A549 (cell line): ENCODE measurements at regions not wholly inside any gene's neighbourhood (a gene's known extent, or its start where the extent isn't known, plus 50 kb on each side); places are given as distances from the start of the nearest gene placed in this dataset.
A peak's percentile ranks its signal among the peaks of the same experiment; 100 is the strongest.

ENCODE experiments used
- ATAC-seq, 2 experiments: fragments of 200-7000 bp in 1 of 2; fragments of >200 bp in 1 of 2; cut with Nextera tagmentation in 1 of 2; cut with Tn5 transposase in 1 of 2; 3 replicates each; pipeline versions ENCODE4 v1.8.0 to v1.9.1; 2018 to 2020; ENCODE audit warnings: mild to moderate bottlenecking in 1 of 2, moderate library complexity in 1 of 2
- CTCF ChIA-PET: fragments of 300-600 bp; sonication (Branson Sonifier 250); formaldehyde crosslinking; extraction: SDS; loops from one replicate; lab custom pipeline; 2021; ENCODE audit warnings: antibody characterized with exemption, inconsistent platforms; lab: Yijun Ruan, JAX
- POLR2A ChIA-PET: fragments of 350-600 bp; formaldehyde crosslinking; extraction: SDS; loops from one replicate; lab custom pipeline; 2021; ENCODE audit warnings: antibody characterized with exemption, inconsistent platforms; lab: Yijun Ruan, JAX
- DNase-seq, 2 experiments: peaks; one replicate each; pipeline versions ENCODE4 v3.0.0 to v3.0.0-alpha.2; 2011 to 2016; ENCODE audit warnings: low read depth in 1 of 2, low spot score in 1 of 2
- FAIRE-seq: peaks from 2 replicates; lab custom pipeline; 2011; peaks lifted over from hg19 to GRCh38; lab: Jason Lieb, UNC
- H3K27ac ChIP-seq, 2 experiments: fragments of >200 bp; sonication (Bioruptor Twin); formaldehyde crosslinking; 3 replicates each; pipeline ENCODE4 v1.5.1; 2016 to 2017
- H3K4me1 ChIP-seq: fragments of >200 bp; sonication (Bioruptor Twin); formaldehyde crosslinking; 3 replicates; pipeline ENCODE4 v1.6.1; 2016
- H3K4me2 ChIP-seq: fragments of >200 bp; sonication (Bioruptor Twin); formaldehyde crosslinking; 3 replicates; pipeline ENCODE4 v1.6.1; 2016
- H3K4me3 ChIP-seq: fragments of >200 bp; sonication (Bioruptor Twin); formaldehyde crosslinking; 3 replicates; pipeline ENCODE4 v1.5.1; 2016
- H3K9me3 ChIP-seq: fragments of >200 bp; sonication (Bioruptor Twin); formaldehyde crosslinking; 3 replicates; pipeline ENCODE4 v1.6.1; 2016
- BCL3 ChIP-seq: fragments of >200 bp; sonication (Bioruptor Twin); formaldehyde crosslinking; IDR thresholded peaks from 3 replicates; pipeline ENCODE4 v1.6.1; 2016
- CTCF ChIP-seq: fragments of >200 bp; sonication (Bioruptor Twin); formaldehyde crosslinking; IDR thresholded peaks from 3 replicates; pipeline ENCODE4 v1.5.1; 2016
- EHMT2 ChIP-seq: fragments of 200-600 bp; sonication (generic); IDR thresholded peaks from 2 replicates; pipeline ENCODE4 v1.6.1; 2016; ENCODE audit warnings: antibody characterized with exemption, low read depth, mild to moderate bottlenecking, moderate library complexity
- ELK1 ChIP-seq: fragments of 150-350 bp; IDR thresholded peaks from 2 replicates; pipeline ENCODE4 v1.6.1; 2014; ENCODE audit warnings: low read depth, mild to moderate bottlenecking, low read length
- FOSL2 ChIP-seq, 2 experiments: fragments of 450-650 bp in 1 of 2; fragments of >200 bp in 1 of 2; sonication (Bioruptor Twin) in 1 of 2; formaldehyde crosslinking; IDR thresholded peaks; 2 replicates each; pipeline versions ENCODE4 v1.5.0 to v1.6.1; 2016 to 2020; ENCODE audit warnings: mild to moderate bottlenecking in 1 of 2, moderate library complexity in 1 of 2
- HES2 ChIP-seq: fragments of >200 bp; sonication (Bioruptor Twin); formaldehyde crosslinking; IDR thresholded peaks from 2 replicates; pipeline ENCODE4 v1.6.1; 2016
- HOXA7 ChIP-seq: fragments of 250-450 bp; sonication (Bioruptor Pico); IDR thresholded peaks from 2 replicates; pipeline ENCODE4 v1.5.0; 2020; ENCODE audit warnings: mild to moderate bottlenecking, moderate library complexity
- MAFK ChIP-seq: fragments of 450-650 bp; IDR thresholded peaks from 2 replicates; pipeline ENCODE4 v1.6.1; 2014; ENCODE audit not compliant: partially characterized antibody
- MAX ChIP-seq: IDR thresholded peaks from 2 replicates; pipeline ENCODE4 v1.6.1; 2012
- NR3C1 ChIP-seq: fragments of >200 bp; sonication (Bioruptor Twin); formaldehyde crosslinking; IDR thresholded peaks from 3 replicates; pipeline ENCODE4 v1.6.1; 2017
- TFCP2L1 ChIP-seq: fragments of 250-450 bp; sonication (Bioruptor Pico); IDR thresholded peaks from 2 replicates; pipeline ENCODE4 v1.5.0; 2021; ENCODE audit warnings: mild to moderate bottlenecking
- USF2 ChIP-seq: fragments of 450-650 bp; IDR thresholded peaks from 2 replicates; pipeline ENCODE4 v1.6.1; 2014; ENCODE audit warnings: antibody characterized with exemption
- ZC3H11A ChIP-seq: fragments of 450-650 bp; IDR thresholded peaks from 2 replicates; pipeline ENCODE4 v1.6.1; 2014; ENCODE audit warnings: antibody characterized with exemption, mild to moderate bottlenecking
- ZSCAN20 ChIP-seq: fragments of 250-450 bp; sonication (Bioruptor Pico); IDR thresholded peaks from 2 replicates; pipeline ENCODE4 v1.8.0; 2022; ENCODE audit warnings: mild to moderate bottlenecking, moderate library complexity
- WGBS: methylation state at CpG from one replicate; pipeline ENCODE4 v1.1.6; 2017; ENCODE audit errors: missing lambda C conversion rate; 5-methylcytosine and 5-hydroxymethylcytosine counted together

GRCh38 chr16:72349719-72350118, 177.8 kb upstream of the PMFBP1 start:
- FAIRE-seq, result no peak
- Histone ChIP-seq H3K4me3 (no peak overlapping the region), H3K27ac (no peak overlapping the region), H3K4me1 (no peaks in the 10 kb centered on the region), H3K4me2 (no peak overlapping the region), H3K9me3 (no peaks in the 10 kb centered on the region)
- ChIA-PET CTCF (interaction anchor here (1.2 kb wide), 1 partner anchor 12 kb away, joined by 3 read pairs; no protein-coding TSS in a partner anchor), POLR2A (no interaction called here)
- DNase-seq, result no peak
- TF ChIP-seq USF2, result no peak
- peak; percentile 67 for TF ChIP-seq MAFK
- no peak for TF ChIP-seq HOXA7
- TF ChIP-seq ZC3H11A, result no peak
- no peak for TF ChIP-seq CTCF
- no peak for TF ChIP-seq MAX
- 48% methylated on average over 3 of the region's 3 CpGs for WGBS
- no peak for ATAC-seq

GRCh38 chr16:72332926-72333325, 161.0 kb upstream of the PMFBP1 start:
- no peak for FAIRE-seq
- ATAC-seq, result no peak
- H3K27ac ChIP-seq, result no peak overlapping the region
- ChIA-PET POLR2A (no interaction called here), CTCF (no interaction called here)
- TF ChIP-seq TFCP2L1 (CRISPR knock-in tag) (no peak), BCL3 (no peak), NR3C1 (no peak), HES2 (no peak), EHMT2 (no peak), ELK1 (no peak)
- H3K9me3 ChIP-seq, result peaks cover 14% of the 10 kb centered on the region; the same call in 2 of the 3 replicates
- 63% methylated on average over 2 of the region's 2 CpGs for WGBS
- no peak for DNase-seq
- no peak overlapping the region for H3K4me2 ChIP-seq
- no peaks in the 10 kb centered on the region for H3K4me1 ChIP-seq
- H3K4me3 ChIP-seq, result no peak overlapping the region

GRCh38 chr16:72324578-72324977, 152.6 kb upstream of the PMFBP1 start:
- WGBS, result 30% methylated on average over 7 of the region's 7 CpGs
- ATAC-seq (no peak), DNase-seq (no peak), FAIRE-seq (no peak)
- no peak for TF ChIP-seq ELK1
- TF ChIP-seq HOXA7, result no peak
- TF ChIP-seq ZSCAN20 (CRISPR knock-in tag), result no peak
- no peak for TF ChIP-seq FOSL2 (IDR thresholded peaks at IDR 0.05)
- no peak for TF ChIP-seq FOSL2 (CRISPR knock-in tag; IDR thresholded peaks at IDR 0.05)
- H3K27ac ChIP-seq, result no peak overlapping the region
- no peak overlapping the region for H3K4me3 ChIP-seq
- no peaks in the 10 kb centered on the region for H3K4me1 ChIP-seq
- H3K4me2 ChIP-seq, result no peak overlapping the region
- H3K9me3 ChIP-seq, result peaks cover 11% of the 10 kb centered on the region
- CTCF ChIA-PET, result no interaction called here
- POLR2A ChIA-PET, result no interaction called here
